GM13976 (cell line): ENCODE measurements at regions not wholly inside any gene's neighbourhood (a gene's known extent, or its start where the extent isn't known, plus 50 kb on each side); places are given as distances from the start of the nearest gene placed in this dataset.

Experiments
- DNase-seq: peaks from one replicate; pipeline ENCODE4 v3.0.0; 2012; ENCODE audit warnings: low spot score
- in situ Hi-C: fragments of 300-500 bp; cut with MboI; formaldehyde crosslinking; loops from one replicate; pipeline ENCODE4 v1.12.0; 2022; ENCODE audit warnings: low sequenced_read_pairs, mixed read lengths, inconsistent platforms; ENCODE audit not compliant: unreplicated experiment
- TF ChIP-seq, protein P1 (sequence below): IDR thresholded peaks from 2 replicates; pipeline ENCODE4 v1.5.1; 2012; ENCODE audit warnings: borderline replicate concordance, mild to moderate bottlenecking; ENCODE audit not compliant: insufficient read depth; ENCODE audit errors: extremely low read depth, missing control alignments, control extremely low read depth

DNA sequence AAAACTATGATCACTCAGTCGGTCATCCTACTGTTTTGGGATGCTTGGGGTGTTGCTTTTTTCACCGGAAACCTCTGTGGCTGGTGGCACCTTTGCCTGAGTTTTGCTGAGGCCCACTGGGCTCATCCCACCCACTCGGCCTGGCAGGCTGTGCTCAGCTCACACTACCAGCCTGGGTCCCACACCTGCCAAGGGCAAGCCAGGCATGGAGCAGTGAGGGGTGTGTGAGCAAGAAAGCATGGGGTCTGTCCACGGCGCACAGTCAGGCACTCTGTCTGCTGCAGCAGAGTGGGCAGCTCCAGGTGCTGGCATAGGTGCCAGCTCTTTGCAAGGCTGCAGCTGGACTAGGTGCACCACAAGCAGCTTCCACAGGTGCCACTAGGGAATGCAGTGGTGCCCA is 91.7 kb downstream of the TBXT start:
- in situ Hi-C loops, result no loop called here
- TF ChIP-seq, protein P1, sequence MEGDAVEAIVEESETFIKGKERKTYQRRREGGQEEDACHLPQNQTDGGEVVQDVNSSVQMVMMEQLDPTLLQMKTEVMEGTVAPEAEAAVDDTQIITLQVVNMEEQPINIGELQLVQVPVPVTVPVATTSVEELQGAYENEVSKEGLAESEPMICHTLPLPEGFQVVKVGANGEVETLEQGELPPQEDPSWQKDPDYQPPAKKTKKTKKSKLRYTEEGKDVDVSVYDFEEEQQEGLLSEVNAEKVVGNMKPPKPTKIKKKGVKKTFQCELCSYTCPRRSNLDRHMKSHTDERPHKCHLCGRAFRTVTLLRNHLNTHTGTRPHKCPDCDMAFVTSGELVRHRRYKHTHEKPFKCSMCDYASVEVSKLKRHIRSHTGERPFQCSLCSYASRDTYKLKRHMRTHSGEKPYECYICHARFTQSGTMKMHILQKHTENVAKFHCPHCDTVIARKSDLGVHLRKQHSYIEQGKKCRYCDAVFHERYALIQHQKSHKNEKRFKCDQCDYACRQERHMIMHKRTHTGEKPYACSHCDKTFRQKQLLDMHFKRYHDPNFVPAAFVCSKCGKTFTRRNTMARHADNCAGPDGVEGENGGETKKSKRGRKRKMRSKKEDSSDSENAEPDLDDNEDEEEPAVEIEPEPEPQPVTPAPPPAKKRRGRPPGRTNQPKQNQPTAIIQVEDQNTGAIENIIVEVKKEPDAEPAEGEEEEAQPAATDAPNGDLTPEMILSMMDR, result no peak
- no peak for DNase-seq

DNA sequence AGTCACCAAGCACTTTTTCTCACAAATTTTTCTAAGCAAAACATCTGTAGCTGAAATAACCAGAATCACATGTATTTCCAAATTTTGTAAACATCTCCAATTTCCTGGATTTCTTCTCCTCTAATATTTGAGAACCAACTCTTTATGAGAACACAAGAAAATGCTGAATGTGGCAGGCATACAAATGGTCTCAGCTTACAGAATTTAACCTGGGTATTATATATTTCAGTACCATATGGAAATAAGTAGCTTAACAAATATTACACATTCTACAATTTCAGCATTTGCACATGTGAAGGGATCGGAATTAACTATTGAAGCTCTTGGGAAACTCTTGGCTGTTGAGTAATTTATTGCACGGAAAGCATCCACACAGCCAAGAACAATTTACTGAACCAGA is 92.5 kb downstream of the TBXT start:
- in situ Hi-C loops, result no loop called here
- TF ChIP-seq, protein P1, result no peak
- no peak for DNase-seq

DNA sequence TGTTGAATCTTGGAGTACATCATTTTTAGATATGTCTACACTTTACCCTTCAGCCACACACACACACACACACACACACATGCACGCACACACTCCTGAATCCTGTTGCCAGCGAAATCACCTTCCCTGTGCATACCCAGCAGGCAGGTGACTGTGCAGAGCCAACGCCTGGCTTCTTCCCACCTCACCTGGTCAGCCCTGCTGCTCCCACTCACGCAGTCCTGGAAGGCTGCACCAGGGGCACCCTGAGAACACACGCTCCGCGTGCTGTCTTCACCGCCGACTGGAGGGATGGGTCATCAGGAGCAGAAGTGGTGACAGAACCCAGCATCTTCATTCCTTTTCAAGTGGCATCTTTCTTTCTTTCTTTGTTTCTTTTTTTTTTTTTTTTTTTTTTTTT is 94.6 kb downstream of the TBXT start:
- TF ChIP-seq, protein P1, result no peak
- no peak for DNase-seq
- in situ Hi-C loops, result no loop called here

DNA sequence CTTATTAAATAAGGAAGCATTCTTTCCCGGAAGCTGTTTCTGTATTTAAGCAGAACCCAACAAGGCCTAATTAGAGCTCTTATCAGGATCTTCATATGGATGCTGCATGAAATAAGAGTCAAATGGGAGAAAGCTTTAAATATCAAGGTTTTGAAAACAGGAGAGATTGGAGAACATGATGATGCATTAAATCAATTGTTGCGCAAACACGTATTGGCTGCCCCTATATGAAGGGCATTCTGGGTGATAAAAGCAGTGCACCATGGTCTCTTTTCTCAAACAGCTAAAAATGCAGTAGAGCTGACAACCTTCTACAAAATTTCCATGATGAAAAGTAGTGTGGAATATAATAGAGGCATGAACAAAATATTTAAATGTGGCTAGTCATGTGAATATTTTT is 98.9 kb downstream of the TBXT start:
- in situ Hi-C loops, result no loop called here
- TF ChIP-seq, protein P1, result no peak
- no peak for DNase-seq

DNA sequence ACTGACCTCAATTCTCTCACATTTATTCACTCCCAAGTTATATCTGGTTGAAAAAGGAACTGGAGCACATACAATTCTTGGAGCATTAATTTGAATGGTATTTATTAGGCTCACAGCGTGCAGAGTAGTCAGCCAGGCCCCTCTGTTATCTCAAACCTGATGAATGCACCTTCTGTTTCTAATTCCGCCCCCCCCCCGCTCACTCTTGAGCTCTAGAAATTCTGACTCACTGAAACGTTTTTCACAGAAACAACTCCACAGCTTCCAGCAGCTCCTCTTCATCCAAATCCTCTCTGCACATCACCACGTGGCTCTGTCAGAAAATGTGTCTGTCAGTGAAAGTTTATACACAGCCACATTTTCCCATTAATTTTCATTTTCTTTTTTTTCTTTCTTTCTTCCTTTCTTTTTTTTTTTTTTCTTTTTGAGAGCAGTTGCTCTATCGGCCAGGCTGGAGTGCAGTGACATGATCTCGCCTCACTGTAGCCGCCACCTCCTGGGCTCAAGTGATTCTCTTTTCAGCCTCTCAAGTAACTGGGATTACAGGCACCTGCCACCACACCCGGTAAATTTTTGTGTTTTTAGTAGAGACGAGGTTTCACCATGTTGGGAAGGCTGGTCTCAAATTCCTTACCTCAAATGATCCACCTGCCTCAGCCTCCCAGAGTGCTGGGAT is 109.4 kb downstream of the TBXT start:
- no peak for DNase-seq
- in situ Hi-C loops, result no loop called here
- TF ChIP-seq, protein P1, result no peak

DNA sequence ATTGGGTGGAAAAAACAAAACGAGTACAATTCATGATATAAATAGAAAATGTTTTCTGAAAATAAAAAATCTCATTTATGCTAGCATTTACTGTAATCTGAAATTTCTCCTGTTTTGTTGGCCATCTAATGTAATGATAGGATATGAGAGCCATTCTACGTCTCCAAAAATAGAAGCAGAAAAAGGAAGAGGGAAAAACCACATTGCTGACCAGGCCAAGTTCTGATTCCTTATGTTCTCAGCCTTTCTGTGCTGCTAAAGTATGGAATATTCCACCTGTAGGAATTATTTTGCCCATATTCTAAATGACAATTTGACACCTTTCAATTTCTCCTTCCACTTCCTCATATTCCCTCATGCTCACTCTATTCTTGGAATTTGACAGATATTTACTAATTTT is 110.2 kb downstream of the TBXT start:
- TF ChIP-seq, protein P1, result no peak
- in situ Hi-C loops, result no loop called here

More for the DNA sequence above, 110.2 kb downstream of the TBXT start:
- DNase-seq, result no peak
